Ramos (cell line): ENCODE measurements at regions not wholly inside any gene's neighbourhood (a gene's known extent, or its start where the extent isn't known, plus 50 kb on each side); places are given as distances from the start of the nearest gene placed in this dataset.

Source experiments
- in situ Hi-C: fragments of 300-500 bp; cut with MboI; formaldehyde crosslinking; loops from one replicate; pipeline ENCODE4 v1.14.3; 2022; ENCODE audit warnings: low sequenced_read_pairs; ENCODE audit not compliant: unreplicated experiment

DNA sequence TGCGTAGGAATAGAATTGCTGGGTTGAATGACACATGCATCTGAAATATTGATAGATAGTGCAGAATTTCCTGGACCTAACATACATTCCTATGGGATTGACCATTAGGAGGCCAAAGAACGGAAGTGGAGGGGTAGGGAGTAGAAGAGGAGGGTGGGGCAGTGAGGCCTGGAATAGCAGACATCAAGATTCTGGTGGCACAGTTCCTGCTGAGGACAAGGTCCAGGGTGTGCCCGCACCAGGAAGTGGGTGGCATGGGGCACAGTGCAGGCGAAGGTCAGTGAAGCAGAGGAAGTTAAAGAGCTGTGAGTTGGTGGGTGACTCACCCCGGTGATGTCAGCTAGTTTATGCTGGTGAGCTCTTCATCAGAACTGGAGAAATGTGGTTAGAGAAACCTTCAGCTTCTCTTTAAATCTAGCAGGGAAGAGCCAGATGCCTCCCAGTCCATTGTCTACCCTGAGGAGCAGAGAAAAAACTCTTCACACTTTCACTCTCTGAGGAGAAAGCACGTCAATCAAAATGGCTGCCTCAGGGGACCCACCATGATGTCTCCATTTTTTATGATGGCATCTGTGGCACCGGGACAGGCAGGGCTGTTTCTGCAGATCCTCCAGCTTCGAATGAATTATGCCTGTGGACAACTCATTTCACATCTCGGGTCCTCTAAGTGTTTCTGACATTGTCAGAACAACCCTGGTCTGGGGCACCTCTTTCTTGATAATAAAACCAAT, 55.9 kb upstream of the CTLA4 start:
- in situ Hi-C loops: loop anchor here (5.0 to 25.0 kb wide), 2 partner anchors 324 to 1224 kb away; no protein-coding TSS in a partner anchor

DNA sequence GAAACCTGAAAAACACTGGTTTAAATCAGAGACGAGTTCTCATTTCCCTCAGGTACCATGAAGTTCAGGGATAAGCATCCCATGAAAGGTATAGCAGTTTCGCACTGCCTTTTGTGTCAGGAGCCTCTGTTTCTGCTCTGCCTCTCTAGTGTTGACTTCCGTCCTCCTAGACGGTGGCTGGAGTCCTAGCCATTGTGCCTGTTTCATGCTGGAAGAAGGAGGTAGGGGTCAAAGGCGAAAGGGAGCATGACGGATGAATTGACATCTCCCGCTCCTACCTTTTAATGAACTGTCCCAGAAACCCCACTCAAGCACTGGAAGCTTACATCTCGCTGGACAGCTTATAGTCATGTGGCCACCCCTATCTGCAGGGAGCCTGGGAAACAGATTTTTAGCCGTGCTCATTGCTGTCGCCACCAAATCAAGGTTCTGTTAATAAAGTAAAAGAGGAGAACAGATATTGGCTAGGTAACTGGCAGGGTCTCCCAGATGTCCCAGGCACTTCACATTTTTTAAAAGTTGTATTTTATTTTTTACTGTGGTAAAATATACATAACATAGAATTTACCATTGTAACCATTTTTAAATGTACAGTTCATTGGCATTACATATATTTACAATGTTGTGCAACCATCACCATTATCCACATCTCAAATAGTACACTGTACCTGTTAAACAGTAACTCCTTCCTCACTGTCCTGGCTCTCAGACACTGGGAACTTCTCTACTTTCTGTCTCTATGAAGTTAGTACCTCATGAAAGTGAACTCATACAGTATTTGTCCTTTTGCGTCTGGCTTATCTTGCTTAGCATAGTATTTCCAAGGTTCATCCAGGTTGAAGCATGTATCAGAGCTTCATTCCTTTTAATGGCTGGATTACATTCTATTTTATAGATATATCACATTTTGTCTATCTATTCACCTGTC, 55.0 kb upstream of the CTLA4 start:
- in situ Hi-C loops: loop anchor here (5.0 to 25.0 kb wide), 2 partner anchors 325 to 1225 kb away; no protein-coding TSS in a partner anchor

DNA sequence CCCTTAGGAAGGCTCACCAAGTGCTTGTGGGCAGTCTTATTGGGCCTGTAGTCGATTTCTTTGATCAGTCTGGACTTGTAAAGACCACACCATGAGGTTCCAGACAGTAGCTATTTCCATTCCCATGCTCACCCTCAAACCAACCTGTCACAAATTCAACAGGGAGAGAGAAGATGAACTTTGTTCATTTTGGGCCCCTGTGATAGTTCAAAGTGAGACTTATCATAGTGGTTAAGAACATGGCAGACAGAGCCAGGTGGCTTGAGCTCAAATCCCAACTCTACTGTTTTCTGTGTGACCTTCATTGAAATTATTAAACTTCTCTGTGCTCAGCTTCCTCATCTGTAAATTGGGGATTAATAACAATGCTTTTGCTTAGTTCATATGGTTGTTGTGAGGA, 53.9 kb upstream of the CTLA4 start:
- in situ Hi-C loops: loop anchor here (5.0 to 25.0 kb wide), 2 partner anchors 326 to 1226 kb away; no protein-coding TSS in a partner anchor

DNA sequence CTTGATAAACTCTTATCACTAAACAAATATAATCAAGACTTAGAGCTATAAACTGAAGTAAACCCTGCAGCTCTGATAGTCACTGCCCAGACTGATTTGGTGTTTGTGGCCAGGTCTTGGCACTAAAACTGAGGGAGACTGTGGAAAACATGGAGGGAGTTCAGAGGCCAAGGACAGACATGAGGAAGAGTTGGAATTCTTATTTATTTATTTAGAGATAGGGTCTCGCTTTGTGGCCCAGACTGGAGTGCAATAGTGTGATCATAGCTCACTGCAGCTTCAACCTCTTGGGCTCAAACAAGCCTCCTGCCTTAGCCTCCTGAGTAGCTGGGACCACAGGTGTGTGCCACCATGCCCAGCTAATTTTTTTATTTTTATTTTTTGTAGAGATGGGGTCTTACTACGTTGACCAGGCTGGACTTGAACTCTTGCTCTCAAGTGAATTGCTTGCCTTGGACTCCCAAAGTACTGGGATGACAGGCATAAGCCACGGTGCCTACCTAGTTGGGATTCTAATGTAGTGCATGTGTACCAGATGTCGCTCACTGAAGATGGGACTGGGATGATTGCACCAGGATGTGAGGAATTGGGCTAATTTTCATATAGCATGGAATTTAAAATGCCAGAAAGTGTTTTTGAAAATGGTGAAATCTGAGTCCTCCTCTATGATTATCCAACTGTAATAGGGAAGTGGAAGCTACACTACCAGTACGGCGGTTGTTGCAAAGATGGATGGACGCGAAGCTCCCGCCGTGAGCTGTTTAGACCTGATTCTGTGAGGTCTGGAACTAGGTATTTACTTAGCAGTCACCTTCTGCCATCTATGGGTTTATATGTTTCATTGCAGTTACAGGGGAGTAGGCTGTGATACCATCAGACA, 52.7 kb upstream of the CTLA4 start:
- in situ Hi-C loops: loop anchor here (5.0 to 25.0 kb wide), 2 partner anchors 328 to 1228 kb away; no protein-coding TSS in a partner anchor

DNA sequence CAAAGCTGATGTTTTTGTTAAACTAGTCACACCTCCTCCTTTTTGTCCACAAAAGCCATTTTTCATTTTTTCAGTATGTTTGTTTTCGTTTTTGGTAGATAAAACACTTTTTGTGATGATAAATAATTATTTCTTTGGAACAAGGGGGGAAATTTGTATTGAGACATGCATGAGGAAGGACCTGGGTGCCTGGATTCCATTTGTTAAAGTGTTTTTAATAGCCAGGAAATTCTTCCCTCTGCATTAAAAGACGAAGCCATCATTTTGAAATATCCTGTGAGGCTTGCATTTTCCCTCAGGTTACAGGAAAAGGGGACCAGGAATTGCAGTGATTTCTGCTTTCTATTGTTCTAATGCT, 52.1 kb upstream of the CTLA4 start:
- in situ Hi-C loops: loop anchor here (25.0 kb wide), 1 partner anchor 1228 kb away; no protein-coding TSS in a partner anchor

DNA sequence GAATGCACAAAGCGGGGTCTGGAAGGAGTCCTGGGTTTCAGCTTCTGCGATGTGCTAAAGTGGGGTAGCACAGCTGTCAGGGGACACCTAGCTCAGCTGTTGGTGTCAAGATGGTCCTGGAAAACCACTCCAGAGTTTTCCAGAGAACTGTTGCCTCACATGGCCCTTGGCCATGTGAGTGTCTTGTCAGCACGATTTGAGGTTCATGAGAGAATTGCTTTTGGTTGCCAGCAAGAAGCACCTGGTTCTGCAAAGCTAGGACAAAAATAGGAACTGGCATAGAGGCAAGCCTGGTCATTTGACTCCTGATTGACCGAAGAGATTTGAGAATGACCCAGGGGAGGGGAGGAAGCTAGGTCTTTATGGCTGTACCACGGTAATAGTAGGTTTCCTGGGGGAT, 50.4 kb upstream of the CTLA4 start:
- in situ Hi-C loops: loop anchor here (25.0 kb wide), 1 partner anchor 1230 kb away; no protein-coding TSS in a partner anchor
